PC-3 (cell line): ENCODE measurements at regions not wholly inside any gene's neighbourhood (a gene's known extent, or its start where the extent isn't known, plus 50 kb on each side); places are given as distances from the start of the nearest gene placed in this dataset.

Experiments
- ATAC-seq: fragments of 200-7000 bp; cut with Tn5 transposase; 2 replicates; pipeline ENCODE4 v1.9.1; 2020; ENCODE audit warnings: mild to moderate bottlenecking, moderate library complexity
- BruUV-seq: library from RNA; stranded (reverse); fragments of 400-500 nt; replicated peaks from 2 replicates; lab custom pipeline; 2021; lab: Mats Ljungman, UMichigan
- CTCF ChIA-PET: fragments of 300-600 bp; sonication (Branson Sonifier 250); formaldehyde crosslinking; loops from one replicate; lab custom pipeline; 2022; ENCODE audit warnings: antibody characterized with exemption; lab: Charles Lee
- POLR2A ChIA-PET: fragments of 300-600 bp; sonication (Branson Sonifier 250); formaldehyde crosslinking; loops from one replicate; lab custom pipeline; 2022; ENCODE audit warnings: antibody characterized with exemption; ENCODE audit not compliant: unreplicated experiment; lab: Charles Lee
- DNase-seq: peaks from one replicate; pipeline ENCODE4 v3.0.0-alpha.2; 2015
- H2AFZ ChIP-seq: fragments of 300-600 bp; sonication (generic); 2 replicates; pipeline ENCODE4 v1.6.0; 2016; ENCODE audit warnings: antibody characterized with exemption, low read length
- H3F3A ChIP-seq: fragments of 300-600 bp; sonication (generic); one replicate; pipeline ENCODE4 v1.6.0; 2017; ENCODE audit warnings: antibody characterized with exemption, low read length, control low read depth, mild to moderate bottlenecking; ENCODE audit not compliant: unreplicated experiment
- H3K27ac ChIP-seq: fragments of 300-600 bp; sonication (generic); 2 replicates; pipeline ENCODE4 v1.5.1; 2016; ENCODE audit warnings: mild to moderate bottlenecking, low read length
- H3K27me3 ChIP-seq: fragments of 300-600 bp; sonication (generic); 2 replicates; pipeline ENCODE4 v1.6.1; 2016; ENCODE audit warnings: low read length, mixed read lengths
- H3K36me3 ChIP-seq: fragments of 300-600 bp; sonication (generic); 2 replicates; pipeline ENCODE4 v1.6.1; 2016; ENCODE audit warnings: low read depth, mixed run types, low read length, mixed read lengths
- H3K4me1 ChIP-seq: fragments of 300-600 bp; sonication (generic); 2 replicates; pipeline ENCODE4 v1.5.1; 2016; ENCODE audit warnings: low read length; ENCODE audit not compliant: insufficient read depth
- H3K4me2 ChIP-seq: fragments of 300-600 bp; sonication (generic); 2 replicates; pipeline ENCODE4 v1.6.0; 2016; ENCODE audit warnings: low read length
- H3K4me3 ChIP-seq: fragments of 300-600 bp; sonication (generic); 2 replicates; pipeline ENCODE4 v1.5.1; 2016; ENCODE audit warnings: mild to moderate bottlenecking, low read length, mixed read lengths
- H3K79me2 ChIP-seq: fragments of 300-600 bp; sonication (generic); 2 replicates; pipeline ENCODE4 v1.6.1; 2017; ENCODE audit warnings: low read length, mixed read lengths
- H3K9ac ChIP-seq: fragments of 300-600 bp; sonication (generic); 2 replicates; pipeline ENCODE4 v1.6.0; 2016; ENCODE audit warnings: mild to moderate bottlenecking, low read length
- H3K9me2 ChIP-seq: fragments of 300-600 bp; sonication (generic); replicated peaks from 2 replicates; pipeline ENCODE4 v1.6.1; 2016; ENCODE audit warnings: mixed run types, low read length, mixed read lengths
- H3K9me3 ChIP-seq: fragments of 300-600 bp; sonication (generic); 2 replicates; pipeline ENCODE4 v1.6.1; 2016; ENCODE audit warnings: low read length, mixed read lengths
- H4K20me1 ChIP-seq: fragments of 300-600 bp; sonication (generic); 2 replicates; pipeline ENCODE4 v1.6.1; 2016; ENCODE audit warnings: low read length, mixed read lengths
- CTCF ChIP-seq: fragments of 300-600 bp; sonication (generic); conservative IDR thresholded peaks from 2 replicates; pipeline ENCODE4 v1.5.1; 2017; ENCODE audit warnings: antibody characterized with exemption, low read depth, mild to moderate bottlenecking, low read length
- EZH2 ChIP-seq: fragments of 300-600 bp; sonication (generic); IDR thresholded peaks from one replicate; pipeline ENCODE4 v1.6.1; 2017; ENCODE audit warnings: antibody characterized with exemption, mild to moderate bottlenecking, low read length; ENCODE audit not compliant: unreplicated experiment
- EZH2phosphoT487 ChIP-seq: fragments of 300-600 bp; sonication (generic); IDR thresholded peaks from 2 replicates; pipeline ENCODE4 v1.6.1; 2018; ENCODE audit warnings: mild to moderate bottlenecking, antibody characterized with exemption, low read length, borderline replicate concordance
- intact Hi-C: fragments of 100-400 bp; cut with micrococcal nuclease; formaldehyde crosslinking; loops from 2 replicates; pipeline ENCODE4 v1.9.0; 2023

GRCh38 chr4:72670521-72670920 is 101.5 kb upstream of the ADAMTS3 start:
- CTCF ChIA-PET, result no interaction called here
- no TSS peak for BruUV-seq

GRCh38 chr4:72666910-72667309 is 97.9 kb upstream of the ADAMTS3 start:
- H3K9me2 ChIP-seq, result no peaks in the 10 kb centered on the region
- H3F3A ChIP-seq, result no peaks in the 10 kb centered on the region
- no peaks in the 10 kb centered on the region for H3K9me3 ChIP-seq
- POLR2A ChIA-PET, result no interaction called here
- no peaks in the 10 kb centered on the region for H4K20me1 ChIP-seq
- no TSS peak for BruUV-seq
- no peaks in the 10 kb centered on the region for H3K79me2 ChIP-seq
- no peaks in the 10 kb centered on the region for H3K4me1 ChIP-seq
- CTCF ChIA-PET, result no interaction called here
- no peak overlapping the region for H3K4me3 ChIP-seq
- H2AFZ ChIP-seq, result no peak overlapping the region
- H3K36me3 ChIP-seq, result no peaks in the 10 kb centered on the region
- DNase-seq (no peak), ATAC-seq (no peak)
- no peak overlapping the region for H3K9ac ChIP-seq
- no peak for TF ChIP-seq EZH2phosphoT487
- TF ChIP-seq EZH2, result no peak
- TF ChIP-seq CTCF, result no peak
- H3K27me3 ChIP-seq, result peaks cover 34% of the 10 kb centered on the region; the same call in 1 of the 2 replicates
- H3K27ac ChIP-seq, result no peak overlapping the region
- intact Hi-C loops, result no loop called here
- no peak overlapping the region for H3K4me2 ChIP-seq

More at GRCh38 chr4:72670521-72670920, 101.5 kb upstream of the ADAMTS3 start:
- Histone ChIP-seq H2AFZ (no peak overlapping the region), H3K4me2 (no peak overlapping the region), H3K27ac (no peak overlapping the region), H3K27me3 (peaks cover 45% of the 10 kb centered on the region; the same call in 1 of the 2 replicates), H3K4me1 (no peaks in the 10 kb centered on the region), H3K36me3 (no peaks in the 10 kb centered on the region), H3K4me3 (no peak overlapping the region), H3F3A (no peaks in the 10 kb centered on the region), H3K9me2 (no peaks in the 10 kb centered on the region), H4K20me1 (no peaks in the 10 kb centered on the region), H3K79me2 (no peaks in the 10 kb centered on the region), H3K9ac (no peak overlapping the region), H3K9me3 (no peaks in the 10 kb centered on the region)
- no peak for DNase-seq
- POLR2A ChIA-PET, result no interaction called here
- intact Hi-C loops, result no loop called here
- ATAC-seq, result no peak
- no peak for TF ChIP-seq EZH2
- no peak for TF ChIP-seq CTCF
- TF ChIP-seq EZH2phosphoT487, result no peak

GRCh38 chr4:72665171-72665968 is 96.3 kb upstream of the ADAMTS3 start:
- TF ChIP-seq CTCF (no peak), EZH2 (no peak), EZH2phosphoT487 (no peak)
- intact Hi-C loops, result no loop called here
- DNase-seq, result no peak

More at GRCh38 chr4:72665171-72665968, 96.3 kb upstream of the ADAMTS3 start:
- no peaks in the 10 kb centered on the region for H3K9me2 ChIP-seq
- CTCF ChIA-PET, result no interaction called here
- H3K9me3 ChIP-seq, result no peaks in the 10 kb centered on the region
- H2AFZ ChIP-seq, result no peak overlapping the region
- H3K27me3 ChIP-seq, result peaks cover 32% of the 10 kb centered on the region; the same call in 1 of the 2 replicates
- H3K27ac ChIP-seq, result no peak overlapping the region
- no peaks in the 10 kb centered on the region for H3K4me1 ChIP-seq
- no peak for ATAC-seq
- POLR2A ChIA-PET, result no interaction called here
- no peaks in the 10 kb centered on the region for H3K36me3 ChIP-seq
- no peaks in the 10 kb centered on the region for H4K20me1 ChIP-seq
- no peak overlapping the region for H3K4me2 ChIP-seq
- no peaks in the 10 kb centered on the region for H3K79me2 ChIP-seq
- no peaks in the 10 kb centered on the region for H3F3A ChIP-seq
- no peak overlapping the region for H3K4me3 ChIP-seq
- no peak overlapping the region for H3K9ac ChIP-seq
- no TSS peak for BruUV-seq
